Activated T-cell treated with anti-CD3 and anti-CD28 coated beads, Interleukin-2, amount 50 U/mL, for 24 hours (primary cell): ENCODE measurements at regions not wholly inside any gene's neighbourhood (a gene's known extent, or its start where the extent isn't known, plus 50 kb on each side); places are given as distances from the start of the nearest gene placed in this dataset.
"Not testable (repeated sequence)": the region's sequence is repeated elsewhere in the genome, so short reads cannot be mapped to it uniquely, and the experiment has no call there.

Experiments
- DNase-seq: peaks from one replicate; pipeline ENCODE4 v3.0.0-alpha.2; 2020
- H3K27ac Mint-ChIP-seq: 2 replicates; pipeline ENCODE4 v1.8.0; 2020; ENCODE audit warnings: mild to moderate bottlenecking, mixed read lengths
- H3K27me3 Mint-ChIP-seq: 2 replicates; pipeline ENCODE4 v1.8.0; 2020; ENCODE audit warnings: mixed read lengths
- H3K36me3 Mint-ChIP-seq: 2 replicates; pipeline ENCODE4 v1.8.0; 2020; ENCODE audit warnings: low read depth, mixed read lengths
- H3K4me1 Mint-ChIP-seq: 2 replicates; pipeline ENCODE4 v1.8.0; 2020; ENCODE audit warnings: low read depth, mixed read lengths
- H3K4me3 Mint-ChIP-seq: 2 replicates; pipeline ENCODE4 v1.8.0; 2020; ENCODE audit warnings: mild to moderate bottlenecking, moderate library complexity, mixed read lengths
- H3K9me3 Mint-ChIP-seq: 2 replicates; pipeline ENCODE4 v1.8.0; 2020; ENCODE audit warnings: mixed read lengths

- Mint-ChIP-seq H3K4me1 (no peaks in the 10 kb centered on the region), H3K4me3 (no peak overlapping the region), H3K27me3 (peaks cover 12% of the 10 kb centered on the region), H3K9me3 (no peaks in the 10 kb centered on the region), H3K36me3 (no peaks in the 10 kb centered on the region), H3K27ac (no peak overlapping the region)
- no peak for DNase-seq
These were observed 287.1 kb upstream of the DYNLRB2 start for GRCh38 chr16:80253741-80254140.

- H3K27ac Mint-ChIP-seq, result no peak overlapping the region
- no peaks in the 10 kb centered on the region for H3K9me3 Mint-ChIP-seq
- peaks cover 12% of the 10 kb centered on the region for H3K27me3 Mint-ChIP-seq
- H3K4me1 Mint-ChIP-seq, result no peaks in the 10 kb centered on the region
- no peaks in the 10 kb centered on the region for H3K36me3 Mint-ChIP-seq
- no peak overlapping the region for H3K4me3 Mint-ChIP-seq
- no peak for DNase-seq
These were observed 290.4 kb upstream of the DYNLRB2 start for GRCh38 chr16:80250381-80250780.

- not testable (repeated sequence) for H3K4me1 Mint-ChIP-seq, H3K27ac Mint-ChIP-seq, H3K27me3 Mint-ChIP-seq, H3K4me3 Mint-ChIP-seq, H3K9me3 Mint-ChIP-seq, DNase-seq, H3K36me3 Mint-ChIP-seq
These were observed 297.5 kb upstream of the DYNLRB2 start for GRCh38 chr16:80243303-80243702.

GRCh38 chr16:80242279-80242678 lies 298.5 kb upstream of the DYNLRB2 start:
- H3K27me3 Mint-ChIP-seq, H3K4me1 Mint-ChIP-seq, H3K4me3 Mint-ChIP-seq, DNase-seq, H3K27ac Mint-ChIP-seq, H3K36me3 Mint-ChIP-seq, H3K9me3 Mint-ChIP-seq: not testable (repeated sequence)

GRCh38 chr16:80233097-80233835 lies 307.5 kb upstream of the DYNLRB2 start:
- Mint-ChIP-seq H3K27me3 (no peaks in the 10 kb centered on the region), H3K4me3 (no peak overlapping the region), H3K27ac (no peak overlapping the region), H3K9me3 (no peaks in the 10 kb centered on the region), H3K4me1 (peaks cover 6% of the 10 kb centered on the region), H3K36me3 (no peaks in the 10 kb centered on the region)
- no peak for DNase-seq

GRCh38 chr16:80231888-80232287 lies 308.9 kb upstream of the DYNLRB2 start:
- Mint-ChIP-seq H3K4me1 (peaks cover 6% of the 10 kb centered on the region), H3K27me3 (peaks cover 3% of the 10 kb centered on the region), H3K36me3 (no peaks in the 10 kb centered on the region), H3K9me3 (peaks cover 1% of the 10 kb centered on the region), H3K4me3 (no peak overlapping the region), H3K27ac (no peak overlapping the region)
- no peak for DNase-seq

- Mint-ChIP-seq H3K36me3 (no peaks in the 10 kb centered on the region), H3K4me3 (no peak overlapping the region), H3K9me3 (peaks cover 9% of the 10 kb centered on the region), H3K27me3 (peaks cover 3% of the 10 kb centered on the region), H3K4me1 (peaks cover 6% of the 10 kb centered on the region), H3K27ac (no peak overlapping the region)
- no peak for DNase-seq
These were observed 309.7 kb upstream of the DYNLRB2 start for GRCh38 chr16:80231121-80231520.

- Mint-ChIP-seq H3K4me1 (peaks cover 6% of the 10 kb centered on the region), H3K4me3 (no peak overlapping the region), H3K36me3 (no peaks in the 10 kb centered on the region), H3K27ac (no peak overlapping the region), H3K9me3 (peaks cover 10% of the 10 kb centered on the region), H3K27me3 (peaks cover 3% of the 10 kb centered on the region)
- DNase-seq, result no peak
These were observed 310.3 kb upstream of the DYNLRB2 start for GRCh38 chr16:80230328-80231120.

- Mint-ChIP-seq H3K36me3 (no peaks in the 10 kb centered on the region), H3K9me3 (peaks cover 12% of the 10 kb centered on the region), H3K27ac (no peak overlapping the region), H3K4me1 (peaks cover 2% of the 10 kb centered on the region), H3K27me3 (peaks cover 8% of the 10 kb centered on the region), H3K4me3 (no peak overlapping the region)
- DNase-seq, result no peak
These were observed 314.3 kb upstream of the DYNLRB2 start for GRCh38 chr16:80226499-80226898.

- Mint-ChIP-seq H3K4me3 (no peak overlapping the region), H3K9me3 (peaks cover 3% of the 10 kb centered on the region), H3K4me1 (no peaks in the 10 kb centered on the region), H3K36me3 (no peaks in the 10 kb centered on the region), H3K27ac (no peak overlapping the region), H3K27me3 (peaks cover 32% of the 10 kb centered on the region)
- DNase-seq, result no peak
These were observed 330.0 kb upstream of the DYNLRB2 start for GRCh38 chr16:80210787-80211186.

- no peaks in the 10 kb centered on the region for H3K4me1 Mint-ChIP-seq
- H3K27me3 Mint-ChIP-seq, result peaks cover 24% of the 10 kb centered on the region
- no peak overlapping the region for H3K27ac Mint-ChIP-seq
- H3K9me3 Mint-ChIP-seq, result no peaks in the 10 kb centered on the region
- no peak overlapping the region for H3K4me3 Mint-ChIP-seq
- no peak for DNase-seq
- H3K36me3 Mint-ChIP-seq, result no peaks in the 10 kb centered on the region
These were observed 332.1 kb upstream of the DYNLRB2 start for GRCh38 chr16:80208743-80209142.

GRCh38 chr16:80208015-80208414 lies 332.8 kb upstream of the DYNLRB2 start:
- no peaks in the 10 kb centered on the region for H3K4me1 Mint-ChIP-seq
- H3K27ac Mint-ChIP-seq, result no peak overlapping the region
- H3K9me3 Mint-ChIP-seq, result no peaks in the 10 kb centered on the region
- peaks cover 19% of the 10 kb centered on the region for H3K27me3 Mint-ChIP-seq
- no peak overlapping the region for H3K4me3 Mint-ChIP-seq
- DNase-seq, result no peak
- H3K36me3 Mint-ChIP-seq, result no peaks in the 10 kb centered on the region

- H3K27ac Mint-ChIP-seq, result no peak overlapping the region
- H3K9me3 Mint-ChIP-seq, result no peaks in the 10 kb centered on the region
- H3K27me3 Mint-ChIP-seq, result peaks cover 29% of the 10 kb centered on the region
- no peak for DNase-seq
- no peak overlapping the region for H3K4me3 Mint-ChIP-seq
- H3K36me3 Mint-ChIP-seq, result no peaks in the 10 kb centered on the region
- no peaks in the 10 kb centered on the region for H3K4me1 Mint-ChIP-seq
These were observed 337.0 kb upstream of the DYNLRB2 start for GRCh38 chr16:80203821-80204220.

GRCh38 chr16:80202831-80203413 lies 337.9 kb upstream of the DYNLRB2 start:
- no peaks in the 10 kb centered on the region for H3K9me3 Mint-ChIP-seq
- H3K27ac Mint-ChIP-seq, result no peak overlapping the region
- H3K4me3 Mint-ChIP-seq, result no peak overlapping the region
- H3K27me3 Mint-ChIP-seq, result peaks cover 29% of the 10 kb centered on the region
- no peaks in the 10 kb centered on the region for H3K36me3 Mint-ChIP-seq
- H3K4me1 Mint-ChIP-seq, result peaks cover 3% of the 10 kb centered on the region
- DNase-seq, result no peak

- Mint-ChIP-seq H3K4me3 (no peak overlapping the region), H3K9me3 (no peaks in the 10 kb centered on the region), H3K36me3 (no peaks in the 10 kb centered on the region), H3K27ac (no peak overlapping the region), H3K4me1 (peaks cover 8% of the 10 kb centered on the region), H3K27me3 (peaks cover 32% of the 10 kb centered on the region)
- DNase-seq, result no peak
These were observed 340.7 kb upstream of the DYNLRB2 start for GRCh38 chr16:80200079-80200478.
